ENCODE measurements at regions not wholly inside any gene's neighbourhood (a gene's known extent, or its start where the extent isn't known, plus 50 kb on each side); places are given as distances from the start of the nearest gene placed in this dataset.

DNA sequence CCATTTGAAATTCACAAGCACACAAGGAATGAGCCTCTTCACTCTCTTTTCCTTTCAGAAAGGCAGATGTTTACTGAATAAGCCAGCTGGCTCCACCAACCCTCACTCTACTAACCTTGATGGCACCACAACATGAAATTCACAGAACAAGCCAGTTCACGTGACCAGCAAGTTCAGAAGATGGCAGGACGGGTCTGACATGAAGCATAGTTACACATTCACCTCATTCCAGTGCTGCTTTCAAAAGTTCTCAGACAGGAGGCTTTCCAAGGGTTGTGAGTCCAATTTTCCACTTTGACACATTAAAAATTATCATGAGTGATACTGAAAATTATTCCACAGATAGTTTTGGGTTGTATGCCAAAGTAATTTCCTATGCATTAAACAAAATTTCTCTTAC is 74.2 kb upstream of the MBOAT2 start:
- no TSS peak for BruUV-seq (replicated peaks)
- ChIA-PET CTCF (no interaction called here), POLR2A (no interaction called here)
- H3K4me1 ChIP-seq (ENCODE audit: control insufficient read depth, insufficient read depth, low read length), result no peaks in the 10 kb centered on the region
- DNase-seq (ENCODE audit: low read depth, low spot score) (no peak), ATAC-seq (no peak)
- H3K4me3 ChIP-seq (ENCODE audit: low read depth in 2 of 2, low read length in 2 of 2), result no peak overlapping the region
- no peaks in the 10 kb centered on the region for H3K9me3 ChIP-seq (ENCODE audit: control insufficient read depth, insufficient read depth, low read depth, low read length)
- intact Hi-C loops (cut with micrococcal nuclease; ENCODE audit: unreplicated experiment), result no loop called here
- no peaks in the 10 kb centered on the region for H3K36me3 ChIP-seq (ENCODE audit: control insufficient read depth, insufficient read depth, low read length)
- no peak for TF ChIP-seq TCF7L2 (IDR thresholded peaks at IDR 0.05; ENCODE audit: low read depth, low read length)
- TF ChIP-seq, protein P1, sequence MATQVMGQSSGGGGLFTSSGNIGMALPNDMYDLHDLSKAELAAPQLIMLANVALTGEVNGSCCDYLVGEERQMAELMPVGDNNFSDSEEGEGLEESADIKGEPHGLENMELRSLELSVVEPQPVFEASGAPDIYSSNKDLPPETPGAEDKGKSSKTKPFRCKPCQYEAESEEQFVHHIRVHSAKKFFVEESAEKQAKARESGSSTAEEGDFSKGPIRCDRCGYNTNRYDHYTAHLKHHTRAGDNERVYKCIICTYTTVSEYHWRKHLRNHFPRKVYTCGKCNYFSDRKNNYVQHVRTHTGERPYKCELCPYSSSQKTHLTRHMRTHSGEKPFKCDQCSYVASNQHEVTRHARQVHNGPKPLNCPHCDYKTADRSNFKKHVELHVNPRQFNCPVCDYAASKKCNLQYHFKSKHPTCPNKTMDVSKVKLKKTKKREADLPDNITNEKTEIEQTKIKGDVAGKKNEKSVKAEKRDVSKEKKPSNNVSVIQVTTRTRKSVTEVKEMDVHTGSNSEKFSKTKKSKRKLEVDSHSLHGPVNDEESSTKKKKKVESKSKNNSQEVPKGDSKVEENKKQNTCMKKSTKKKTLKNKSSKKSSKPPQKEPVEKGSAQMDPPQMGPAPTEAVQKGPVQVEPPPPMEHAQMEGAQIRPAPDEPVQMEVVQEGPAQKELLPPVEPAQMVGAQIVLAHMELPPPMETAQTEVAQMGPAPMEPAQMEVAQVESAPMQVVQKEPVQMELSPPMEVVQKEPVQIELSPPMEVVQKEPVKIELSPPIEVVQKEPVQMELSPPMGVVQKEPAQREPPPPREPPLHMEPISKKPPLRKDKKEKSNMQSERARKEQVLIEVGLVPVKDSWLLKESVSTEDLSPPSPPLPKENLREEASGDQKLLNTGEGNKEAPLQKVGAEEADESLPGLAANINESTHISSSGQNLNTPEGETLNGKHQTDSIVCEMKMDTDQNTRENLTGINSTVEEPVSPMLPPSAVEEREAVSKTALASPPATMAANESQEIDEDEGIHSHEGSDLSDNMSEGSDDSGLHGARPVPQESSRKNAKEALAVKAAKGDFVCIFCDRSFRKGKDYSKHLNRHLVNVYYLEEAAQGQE (IDR thresholded peaks at IDR 0.05; ENCODE audit: insufficient read depth in 1 of 2, low read depth in 2 of 2, low read length in 1 of 2), result no peak
- TF ChIP-seq SIN3A (IDR thresholded peaks at IDR 0.05; ENCODE audit: borderline replicate concordance, insufficient read depth, low read depth, low read length), result no peak
- no peak for TF ChIP-seq POLR2AphosphoS5 (IDR thresholded peaks at IDR 0.05; ENCODE audit: low read depth, low read length)
- TF ChIP-seq, protein P2, sequence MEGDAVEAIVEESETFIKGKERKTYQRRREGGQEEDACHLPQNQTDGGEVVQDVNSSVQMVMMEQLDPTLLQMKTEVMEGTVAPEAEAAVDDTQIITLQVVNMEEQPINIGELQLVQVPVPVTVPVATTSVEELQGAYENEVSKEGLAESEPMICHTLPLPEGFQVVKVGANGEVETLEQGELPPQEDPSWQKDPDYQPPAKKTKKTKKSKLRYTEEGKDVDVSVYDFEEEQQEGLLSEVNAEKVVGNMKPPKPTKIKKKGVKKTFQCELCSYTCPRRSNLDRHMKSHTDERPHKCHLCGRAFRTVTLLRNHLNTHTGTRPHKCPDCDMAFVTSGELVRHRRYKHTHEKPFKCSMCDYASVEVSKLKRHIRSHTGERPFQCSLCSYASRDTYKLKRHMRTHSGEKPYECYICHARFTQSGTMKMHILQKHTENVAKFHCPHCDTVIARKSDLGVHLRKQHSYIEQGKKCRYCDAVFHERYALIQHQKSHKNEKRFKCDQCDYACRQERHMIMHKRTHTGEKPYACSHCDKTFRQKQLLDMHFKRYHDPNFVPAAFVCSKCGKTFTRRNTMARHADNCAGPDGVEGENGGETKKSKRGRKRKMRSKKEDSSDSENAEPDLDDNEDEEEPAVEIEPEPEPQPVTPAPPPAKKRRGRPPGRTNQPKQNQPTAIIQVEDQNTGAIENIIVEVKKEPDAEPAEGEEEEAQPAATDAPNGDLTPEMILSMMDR (IDR thresholded peaks at IDR 0.05), result no peak
- H3K27ac ChIP-seq (ENCODE audit: low read length), result no peak overlapping the region
- in situ Hi-C loops (cut with HindIII; ENCODE audit: low pct_unique_long_range_greater_than_20kb, low sequenced_read_pairs), result no loop called here
- H3K27me3 ChIP-seq (ENCODE audit: control insufficient read depth, insufficient read depth, low read length), result no peaks in the 10 kb centered on the region

DNA sequence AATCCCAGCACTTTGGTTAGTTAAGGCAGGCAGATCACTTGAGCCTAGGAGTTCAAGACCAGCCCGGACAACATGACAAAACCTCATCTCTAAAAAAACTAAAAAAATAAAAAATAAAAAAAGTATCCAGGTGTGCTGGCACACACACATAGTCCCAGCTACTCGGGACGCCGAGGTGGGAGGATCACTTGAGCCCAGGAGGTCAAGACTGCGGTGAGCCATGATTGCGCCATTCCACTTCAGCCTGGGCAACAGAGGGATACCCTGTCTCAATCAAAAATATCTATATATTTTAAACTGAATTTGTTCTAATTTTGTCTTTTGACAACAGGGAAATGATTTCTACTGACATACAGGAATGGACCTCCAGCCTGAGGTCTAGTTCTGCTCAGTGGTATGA is 73.3 kb upstream of the MBOAT2 start:
- no peak for TF ChIP-seq TCF7L2 (IDR thresholded peaks at IDR 0.05; ENCODE audit: low read depth, low read length)
- TF ChIP-seq SIN3A (IDR thresholded peaks at IDR 0.05; ENCODE audit: borderline replicate concordance, insufficient read depth, low read depth, low read length), result no peak
- TF ChIP-seq POLR2AphosphoS5 (IDR thresholded peaks at IDR 0.05; ENCODE audit: low read depth, low read length), result no peak
- TF ChIP-seq, protein P2 (IDR thresholded peaks at IDR 0.05), result no peak
- TF ChIP-seq, protein P1 (IDR thresholded peaks at IDR 0.05; ENCODE audit: insufficient read depth in 1 of 2, low read depth in 2 of 2, low read length in 1 of 2), result no peak
- Histone ChIP-seq H3K36me3 (ENCODE audit: control insufficient read depth, insufficient read depth, low read length) (no peaks in the 10 kb centered on the region), H3K27ac (ENCODE audit: low read length) (no peak overlapping the region), H3K27me3 (ENCODE audit: control insufficient read depth, insufficient read depth, low read length) (no peaks in the 10 kb centered on the region), H3K9me3 (ENCODE audit: control insufficient read depth, insufficient read depth, low read depth, low read length) (no peaks in the 10 kb centered on the region), H3K4me3 (ENCODE audit: low read depth in 2 of 2, low read length in 2 of 2) (no peak overlapping the region), H3K4me1 (ENCODE audit: control insufficient read depth, insufficient read depth, low read length) (no peaks in the 10 kb centered on the region)
- POLR2A ChIA-PET, result no interaction called here
- in situ Hi-C loops (cut with HindIII; ENCODE audit: low pct_unique_long_range_greater_than_20kb, low sequenced_read_pairs) (no loop called here), intact Hi-C loops (cut with micrococcal nuclease; ENCODE audit: unreplicated experiment) (no loop called here)
- DNase-seq (ENCODE audit: low read depth, low spot score) (no peak), ATAC-seq (no peak)
- CTCF ChIA-PET, result no interaction called here
- BruUV-seq (replicated peaks), result no TSS peak
